Thoracic aorta (tissue), 2 donors: ENCODE measurements at regions not wholly inside any gene's neighbourhood (a gene's known extent, or its start where the extent isn't known, plus 50 kb on each side); places are given as distances from the start of the nearest gene placed in this dataset.

Experiments
- ATAC-seq: fragments of 150-250 bp; one replicate; pipeline ENCODE4 v1.8.0; 2017; ENCODE audit warnings: low read depth; ENCODE audit not compliant: insufficient number of reproducible peaks, low FRiP score
- DNase-seq: peaks from one replicate; pipeline ENCODE4 v3.0.0-alpha.2; 2020; ENCODE audit warnings: low spot score
- H3K27ac ChIP-seq, 2 donors: fragments of 200-600 bp; sonication (generic); 1 replicate in 1 of 2; 2 replicates in 1 of 2; pipeline ENCODE4 v1.5.1; 2016; ENCODE audit warnings: mild to moderate bottlenecking in 2 of 2, moderate library complexity in 2 of 2
- H3K27me3 ChIP-seq: fragments of 200-600 bp; sonication (generic); replicated peaks from 2 replicates; pipeline ENCODE4 v1.6.0; 2016; ENCODE audit warnings: mild to moderate bottlenecking; ENCODE audit not compliant: insufficient read depth
- H3K36me3 ChIP-seq: fragments of 200-600 bp; sonication (generic); one replicate; pipeline ENCODE4 v1.5.1; 2016
- H3K4me1 ChIP-seq, 2 donors: fragments of 200-600 bp; sonication (generic); 1 replicate in 1 of 2; 2 replicates in 1 of 2; pipeline versions ENCODE4 v1.5.1 to v1.6.0; 2016; ENCODE audit warnings: low read depth in 2 of 2, mild to moderate bottlenecking in 1 of 2; ENCODE audit not compliant: control insufficient read depth in 1 of 2
- H3K4me3 ChIP-seq: fragments of 200-600 bp; sonication (generic); 2 replicates; pipeline ENCODE4 v1.5.1; 2016; ENCODE audit warnings: mild to moderate bottlenecking
- H3K9me3 ChIP-seq: fragments of 200-600 bp; sonication (generic); 2 replicates; pipeline ENCODE4 v1.5.1; 2016
- CTCF ChIP-seq: fragments of 200-600 bp; sonication (generic); IDR thresholded peaks from one replicate; pipeline ENCODE4 v1.5.1; 2019; ENCODE audit warnings: antibody characterized with exemption

GRCh38 chr20:63057171-63058117, 50.7 kb upstream of the BHLHE23 start:
- Histone ChIP-seq H3K4me1 (no peaks in the 10 kb centered on the region), H3K4me3 (no peak overlapping the region), H3K27ac (no peak overlapping the region), H3K36me3 (no peaks in the 10 kb centered on the region), H3K27me3 (no peaks in the 10 kb centered on the region), H3K9me3 (no peaks in the 10 kb centered on the region)
- DNase-seq (no peak), ATAC-seq (no peak)
- no peak for TF ChIP-seq CTCF

GRCh38 chr20:63056236-63057170, 49.7 kb upstream of the BHLHE23 start:
- Histone ChIP-seq H3K27ac (no peak overlapping the region), H3K36me3 (no peaks in the 10 kb centered on the region), H3K9me3 (no peaks in the 10 kb centered on the region), H3K27me3 (no peaks in the 10 kb centered on the region), H3K4me1 (no peaks in the 10 kb centered on the region), H3K4me3 (no peak overlapping the region)
- ATAC-seq, result no peak
- TF ChIP-seq CTCF, result peak; percentile 84
- DNase-seq, result no peak
